Endothelial cell (in vitro differentiated cells): ENCODE measurements at regions not wholly inside any gene's neighbourhood (a gene's known extent, or its start where the extent isn't known, plus 50 kb on each side); places are given as distances from the start of the nearest gene placed in this dataset.

Experiments
- DNase-seq: peaks from one replicate; pipeline ENCODE4 v3.0.0; 2021; ENCODE audit warnings: low spot score
- H3K27ac Mint-ChIP-seq: one replicate; pipeline ENCODE4 v1.8.0; 2021; ENCODE audit warnings: mixed read lengths, inconsistent platforms; ENCODE audit not compliant: unreplicated experiment
- H3K27me3 Mint-ChIP-seq: one replicate; pipeline ENCODE4 v1.8.0; 2021; ENCODE audit warnings: mild to moderate bottlenecking, moderate library complexity, mixed read lengths, inconsistent platforms; ENCODE audit not compliant: unreplicated experiment
- H3K36me3 Mint-ChIP-seq: one replicate; pipeline ENCODE4 v1.8.0; 2021; ENCODE audit warnings: mild to moderate bottlenecking, low read depth, mixed read lengths, inconsistent platforms; ENCODE audit not compliant: unreplicated experiment
- H3K4me1 Mint-ChIP-seq: one replicate; pipeline ENCODE4 v1.8.0; 2021; ENCODE audit warnings: mild to moderate bottlenecking, mixed read lengths, inconsistent platforms; ENCODE audit not compliant: unreplicated experiment
- H3K4me3 Mint-ChIP-seq: one replicate; pipeline ENCODE4 v1.8.0; 2021; ENCODE audit warnings: mild to moderate bottlenecking, mixed read lengths, inconsistent platforms; ENCODE audit not compliant: unreplicated experiment
- H3K9me3 Mint-ChIP-seq: one replicate; pipeline ENCODE4 v1.8.0; 2021; ENCODE audit warnings: mixed read lengths, inconsistent platforms; ENCODE audit not compliant: unreplicated experiment
- TF ChIP-seq, protein P1 (sequence below): fragments of 200-600 bp; sonication (generic); IDR thresholded peaks from one replicate; pipeline ENCODE4 v1.5.0; 2021; ENCODE audit warnings: antibody characterized with exemption; ENCODE audit not compliant: unreplicated experiment

DNA sequence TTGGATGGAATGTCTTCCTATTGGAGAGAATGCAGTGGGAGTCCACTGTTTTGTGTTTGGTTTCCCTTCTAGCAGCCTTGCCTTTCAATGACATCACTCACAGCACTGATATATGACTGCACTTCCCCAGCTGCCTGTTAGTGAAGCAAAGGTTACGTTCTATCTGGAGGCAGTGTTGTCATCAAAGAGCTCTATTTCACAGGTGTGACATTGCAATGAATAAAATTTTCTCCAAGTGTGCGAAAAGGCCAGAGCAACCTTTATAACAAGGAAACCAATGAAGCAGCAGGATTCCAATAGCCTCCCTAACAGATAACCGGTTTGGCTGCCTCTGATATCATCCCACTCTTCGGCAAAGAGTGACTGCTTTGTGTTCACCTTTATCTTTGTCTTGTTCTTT, 523.5 kb upstream of the ZNF608 start:
- no peak overlapping the region for H3K4me3 Mint-ChIP-seq
- H3K27me3 Mint-ChIP-seq: peaks cover 2% of the 10 kb centered on the region
- DNase-seq: no peak
- H3K4me1 Mint-ChIP-seq: peaks cover 25% of the 10 kb centered on the region
- no peaks in the 10 kb centered on the region for H3K36me3 Mint-ChIP-seq
- H3K27ac Mint-ChIP-seq: no peak overlapping the region
- no peaks in the 10 kb centered on the region for H3K9me3 Mint-ChIP-seq
- TF ChIP-seq, protein P1, sequence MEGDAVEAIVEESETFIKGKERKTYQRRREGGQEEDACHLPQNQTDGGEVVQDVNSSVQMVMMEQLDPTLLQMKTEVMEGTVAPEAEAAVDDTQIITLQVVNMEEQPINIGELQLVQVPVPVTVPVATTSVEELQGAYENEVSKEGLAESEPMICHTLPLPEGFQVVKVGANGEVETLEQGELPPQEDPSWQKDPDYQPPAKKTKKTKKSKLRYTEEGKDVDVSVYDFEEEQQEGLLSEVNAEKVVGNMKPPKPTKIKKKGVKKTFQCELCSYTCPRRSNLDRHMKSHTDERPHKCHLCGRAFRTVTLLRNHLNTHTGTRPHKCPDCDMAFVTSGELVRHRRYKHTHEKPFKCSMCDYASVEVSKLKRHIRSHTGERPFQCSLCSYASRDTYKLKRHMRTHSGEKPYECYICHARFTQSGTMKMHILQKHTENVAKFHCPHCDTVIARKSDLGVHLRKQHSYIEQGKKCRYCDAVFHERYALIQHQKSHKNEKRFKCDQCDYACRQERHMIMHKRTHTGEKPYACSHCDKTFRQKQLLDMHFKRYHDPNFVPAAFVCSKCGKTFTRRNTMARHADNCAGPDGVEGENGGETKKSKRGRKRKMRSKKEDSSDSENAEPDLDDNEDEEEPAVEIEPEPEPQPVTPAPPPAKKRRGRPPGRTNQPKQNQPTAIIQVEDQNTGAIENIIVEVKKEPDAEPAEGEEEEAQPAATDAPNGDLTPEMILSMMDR: no peak

DNA sequence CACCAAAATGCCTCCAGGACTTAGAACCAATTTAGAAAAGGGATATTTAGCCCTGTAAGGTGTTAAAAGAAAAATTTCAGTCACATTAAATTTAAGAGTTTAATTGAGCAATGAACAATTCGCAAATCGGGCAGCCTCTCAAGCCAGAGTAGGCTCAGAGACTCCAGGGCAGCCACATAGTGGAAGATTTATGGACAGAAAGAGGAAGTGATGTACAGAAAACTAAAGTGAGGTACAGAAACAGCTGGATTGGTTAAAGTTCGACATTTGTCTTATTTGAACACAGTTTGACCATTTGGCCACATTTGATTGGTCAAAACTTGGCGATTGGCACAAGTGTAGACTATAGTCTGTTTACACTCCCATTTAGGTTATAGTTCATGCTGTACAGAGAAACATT, 525.9 kb upstream of the ZNF608 start:
- no peak for DNase-seq
- H3K36me3 Mint-ChIP-seq: no peaks in the 10 kb centered on the region
- no peaks in the 10 kb centered on the region for H3K9me3 Mint-ChIP-seq
- H3K27me3 Mint-ChIP-seq: peaks cover 2% of the 10 kb centered on the region
- no peak overlapping the region for H3K27ac Mint-ChIP-seq
- H3K4me3 Mint-ChIP-seq: no peak overlapping the region
- H3K4me1 Mint-ChIP-seq: peaks cover 26% of the 10 kb centered on the region
- TF ChIP-seq, protein P1: no peak

DNA sequence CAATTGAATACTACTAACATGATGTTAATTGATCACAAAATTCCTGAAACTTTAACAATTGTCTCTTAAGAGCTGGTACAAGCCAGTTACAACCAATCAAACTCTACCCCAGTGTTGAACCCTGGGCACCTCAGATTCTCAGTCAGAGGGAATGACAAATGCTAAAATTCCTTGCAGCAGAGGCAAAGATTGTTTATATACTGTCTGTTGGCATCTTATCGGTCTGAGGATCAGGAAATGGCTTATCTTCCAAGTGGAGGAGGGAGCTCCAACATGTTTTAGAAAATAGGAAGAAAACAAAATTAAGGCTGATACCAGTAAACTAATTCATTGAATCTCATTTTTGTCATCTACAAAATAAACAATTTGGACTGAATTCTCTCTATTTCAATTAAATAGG, 527.8 kb upstream of the ZNF608 start:
- TF ChIP-seq, protein P1: no peak
- Mint-ChIP-seq H3K27me3 (peaks cover 2% of the 10 kb centered on the region), H3K27ac (no peak overlapping the region), H3K9me3 (no peaks in the 10 kb centered on the region), H3K4me1 (peaks cover 26% of the 10 kb centered on the region), H3K4me3 (no peak overlapping the region), H3K36me3 (no peaks in the 10 kb centered on the region)
- no peak for DNase-seq

DNA sequence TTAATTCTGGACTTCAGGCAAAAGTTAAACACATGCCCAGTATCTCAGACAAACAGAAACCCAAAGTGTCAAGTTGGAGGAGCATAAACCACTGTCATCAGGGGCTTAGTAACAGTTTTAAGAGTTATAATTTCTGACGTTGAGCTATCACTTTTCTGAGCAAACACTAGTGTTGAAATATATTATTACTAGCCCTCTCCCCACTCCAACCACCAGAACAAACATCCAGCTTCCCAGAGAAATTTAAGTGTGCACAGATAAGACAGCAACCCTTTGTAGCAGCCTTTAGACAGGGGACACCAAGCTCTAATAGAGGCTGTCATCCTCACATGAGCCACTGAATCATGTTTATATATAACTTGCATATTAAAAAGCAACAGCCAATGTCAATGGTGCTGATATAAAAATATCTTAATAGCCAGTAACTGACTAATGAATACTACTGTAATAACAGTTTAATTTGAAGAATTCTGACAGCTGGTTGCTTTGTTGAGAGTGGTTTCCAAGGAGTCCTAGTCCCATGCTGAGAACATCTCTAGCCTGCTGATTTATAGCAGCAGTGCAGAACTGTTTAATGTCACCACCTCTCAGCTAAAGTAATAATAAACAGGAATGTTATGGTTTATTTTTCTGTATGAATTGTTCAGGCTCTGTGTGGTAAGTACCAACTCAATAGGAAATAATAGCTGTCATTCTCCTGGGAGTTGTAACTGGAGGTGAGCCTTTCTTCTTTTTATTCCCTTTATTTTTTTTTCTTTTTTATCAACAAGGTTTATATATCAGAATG, 528.7 kb upstream of the ZNF608 start:
- H3K36me3 Mint-ChIP-seq: no peaks in the 10 kb centered on the region
- no peak overlapping the region for H3K27ac Mint-ChIP-seq
- peaks cover 2% of the 10 kb centered on the region for H3K27me3 Mint-ChIP-seq
- H3K4me1 Mint-ChIP-seq: peaks cover 26% of the 10 kb centered on the region
- H3K9me3 Mint-ChIP-seq: no peaks in the 10 kb centered on the region
- no peak overlapping the region for H3K4me3 Mint-ChIP-seq
- TF ChIP-seq, protein P1: no peak
- no peak for DNase-seq

DNA sequence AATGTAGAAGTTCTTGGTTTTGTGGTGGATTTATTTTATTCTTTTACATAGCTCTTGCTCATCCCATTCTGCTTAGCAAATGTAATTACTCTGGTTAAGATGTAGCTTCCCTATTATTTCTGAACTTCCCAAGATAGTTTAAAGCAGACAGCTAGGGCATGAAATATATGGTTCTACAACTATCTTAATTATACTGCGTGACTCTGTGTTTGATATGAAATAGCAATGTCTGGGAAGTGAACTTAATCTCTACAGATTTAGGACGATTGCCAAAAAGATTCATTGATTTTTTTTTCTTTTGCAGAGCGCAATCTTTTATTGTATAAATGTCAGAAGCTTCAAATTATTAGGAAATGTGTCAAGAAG, 529.3 kb upstream of the ZNF608 start:
- TF ChIP-seq, protein P1: no peak
- H3K9me3 Mint-ChIP-seq: no peaks in the 10 kb centered on the region
- DNase-seq: no peak
- no peak overlapping the region for H3K27ac Mint-ChIP-seq
- H3K27me3 Mint-ChIP-seq: peaks cover 2% of the 10 kb centered on the region
- H3K4me1 Mint-ChIP-seq: peaks cover 26% of the 10 kb centered on the region
- H3K36me3 Mint-ChIP-seq: no peaks in the 10 kb centered on the region
- H3K4me3 Mint-ChIP-seq: no peak overlapping the region
